ENCODE measurements at regions not wholly inside any gene's neighbourhood (a gene's known extent, or its start where the extent isn't known, plus 50 kb on each side); places are given as distances from the start of the nearest gene placed in this dataset.

GRCh38 chr6:132009175-132009574, 58.0 kb upstream of the CCN2 start:
- Histone ChIP-seq H3K14ac (ENCODE audit: insufficient read length) (no peak overlapping the region), H2AFZ (ENCODE audit: low read length) (no peak overlapping the region), H3K4me1 (replicated peaks in 1 of 4; ENCODE audit: control insufficient read depth in 3 of 4, insufficient read depth in 4 of 4, low read length in 3 of 4) (no peaks in the 10 kb centered on the region), H2AK5ac (ENCODE audit: low read depth, low read length) (no peak overlapping the region), H3K79me2 (ENCODE audit: control insufficient read depth in 1 of 2, insufficient read depth in 2 of 2, low read length in 2 of 2) (no peaks in the 10 kb centered on the region), H3K23me2 (ENCODE audit: low read depth, low read length) (no peaks in the 10 kb centered on the region), H3K56ac (replicated peaks; ENCODE audit: insufficient read length, low read depth, low read length) (no peak overlapping the region), H3K4ac (replicated peaks; ENCODE audit: insufficient read length, low read depth, low read length) (no peak overlapping the region), H2BK15ac (ENCODE audit: low read length) (no peak overlapping the region), H3K36me3 (ENCODE audit: control insufficient read depth in 2 of 4, insufficient read depth in 4 of 4, low read length in 3 of 4) (0 out of 8 replicates have a peak, but pooled peaks cover 0 to 3% (median 0%) of the 10 kb centered on the region in 4 experiments), H4K20me1 (replicated peaks in 1 of 2; ENCODE audit: control insufficient read depth in 1 of 2, insufficient read depth in 2 of 2, low read length in 2 of 2) (no peaks in the 10 kb centered on the region), H2BK12ac (ENCODE audit: low read depth, low read length) (no peak overlapping the region), H3K18ac (ENCODE audit: extremely low read depth, low read length) (no peak overlapping the region), H4K91ac (replicated peaks; ENCODE audit: insufficient read length, low read length) (no peak overlapping the region), H2BK5ac (ENCODE audit: low read depth, low read length) (no peak overlapping the region), H3K9ac (replicated peaks in 1 of 4; ENCODE audit: extremely low read depth in 1 of 4, low read depth in 3 of 4, low read length in 3 of 4) (no peak overlapping the region), H3K23ac (ENCODE audit: insufficient read length) (no peak overlapping the region), H3K4me3 (ENCODE audit: extremely low read depth in 1 of 4, insufficient read depth in 2 of 4, low read depth in 3 of 4, low read length in 4 of 4) (no peak overlapping the region), H3K79me1 (ENCODE audit: low read depth, low read length) (no peaks in the 10 kb centered on the region), H2BK120ac (replicated peaks; ENCODE audit: low read depth, low read length) (no peak overlapping the region), H4K5ac (ENCODE audit: insufficient read length, low read depth, low read length) (no peak overlapping the region), H4K8ac (ENCODE audit: extremely low read depth, insufficient read depth, low read length) (no peak overlapping the region), H3K4me2 (ENCODE audit: insufficient read depth in 1 of 2, low read depth in 2 of 2, low read length in 2 of 2) (no peak overlapping the region), H3K27ac (ENCODE audit: low read depth, low read length) (no peak overlapping the region), H2BK20ac (ENCODE audit: low read length) (no peak overlapping the region), H3K9me3 (ENCODE audit: insufficient read depth in 2 of 2, low read depth in 1 of 2, low read length in 1 of 2) (no peaks in the 10 kb centered on the region), H3K27me3 (replicated peaks in 1 of 4; ENCODE audit: control insufficient read depth in 3 of 4, extremely low read depth in 1 of 4, insufficient read depth in 3 of 4, low read length in 3 of 4) (peaks cover 0 to 1% (median 0%) of the 10 kb centered on the region in 4 experiments; a peak in 1 of 7 replicates)
- ChIA-PET POLR2A (ENCODE audit: partially characterized antibody) (no interaction called here), CTCF (ENCODE audit: partially characterized antibody) (interaction anchor here (1.8 kb wide), 1 partner anchor 14 kb away, joined by 4 read pairs; no protein-coding TSS in a partner anchor)
- FAIRE-seq (no peak), DNase-seq (ENCODE audit: low read depth in 1 of 2, low spot score in 2 of 2) (no peak)
- TF ChIP-seq SIRT6 (IDR thresholded peaks at IDR 0.05; ENCODE audit: low read length) (no peak), EP300 (IDR thresholded peaks at IDR 0.05; ENCODE audit: borderline replicate concordance in 1 of 2, low read depth in 2 of 2, low read length in 2 of 2) (no peak), FOSL1 (IDR thresholded peaks at IDR 0.05; ENCODE audit: insufficient read depth, low read depth, low read length) (no peak), USF2 (IDR thresholded peaks at IDR 0.05; ENCODE audit: low read length) (no peak)

Measured in H1 (cell line).